GM21447 (cell line): ENCODE measurements at regions not wholly inside any gene's neighbourhood (a gene's known extent, or its start where the extent isn't known, plus 50 kb on each side); places are given as distances from the start of the nearest gene placed in this dataset.
"Not testable (repeated sequence)": the region's sequence is repeated elsewhere in the genome, so short reads cannot be mapped to it uniquely, and the experiment has no call there.

Source experiments
- ATAC-seq: cut with Tn5 transposase; IDR thresholded peaks from one replicate; pipeline ENCODE4 v1.9.1; 2021; ENCODE audit not compliant: unreplicated experiment

DNA sequence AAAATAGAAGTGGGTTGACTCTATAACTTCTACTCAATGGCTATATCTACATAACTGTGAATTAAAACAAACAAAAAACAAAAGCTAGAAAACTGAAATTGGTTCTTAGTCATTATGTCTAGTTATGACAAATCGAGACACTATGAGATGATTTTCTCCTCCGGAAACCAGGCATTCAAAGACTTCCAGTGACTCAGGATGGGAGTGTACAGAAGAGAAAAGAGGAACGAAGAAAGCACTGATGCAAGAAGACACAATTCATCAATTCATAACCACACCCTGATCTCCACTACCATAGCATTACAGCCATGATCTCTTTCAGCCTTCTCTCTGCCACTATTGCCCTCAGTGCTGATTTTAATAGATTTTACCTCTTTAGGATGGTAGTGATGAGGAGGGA lies 253.6 kb downstream of the CBLL2 start:
- peak; percentile 99 for ATAC-seq

DNA sequence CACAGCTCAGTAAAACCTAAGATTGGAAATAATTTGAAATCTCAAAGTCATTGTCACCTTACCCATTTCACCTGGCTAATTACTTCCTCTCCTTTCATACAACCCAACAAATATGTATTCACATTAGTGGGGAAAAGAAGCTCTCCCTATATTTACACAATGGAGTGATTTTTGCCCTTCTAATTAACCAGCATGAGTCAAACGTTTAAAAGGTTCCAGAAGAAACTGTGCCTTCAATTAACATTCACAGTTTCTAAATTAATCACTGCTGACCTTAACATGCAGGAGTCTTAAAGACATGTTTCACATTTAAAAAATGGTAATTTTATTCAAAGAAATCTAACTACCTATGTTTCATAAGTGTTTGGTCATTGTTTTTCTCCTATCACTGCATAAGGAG lies 254.6 kb downstream of the CBLL2 start:
- no peak for ATAC-seq

DNA sequence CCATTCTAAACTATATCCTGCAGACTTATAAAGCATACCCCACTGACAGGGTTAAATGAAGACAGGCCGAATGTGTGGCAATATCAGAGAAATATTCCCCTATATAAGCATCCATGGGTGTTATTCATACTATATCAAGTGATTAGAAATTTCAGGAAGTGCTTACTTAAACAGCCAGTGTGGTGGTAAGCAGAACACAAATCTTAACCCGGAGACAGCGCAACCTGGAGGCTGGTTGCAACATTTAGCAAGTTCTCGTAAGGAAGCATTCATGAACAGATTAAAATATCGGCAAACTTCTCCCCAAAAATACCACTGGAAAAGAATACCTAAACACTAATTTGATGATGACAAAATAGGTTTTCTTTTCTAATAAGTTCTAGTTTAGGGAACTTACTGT lies 261.2 kb downstream of the CBLL2 start:
- no peak for ATAC-seq

DNA sequence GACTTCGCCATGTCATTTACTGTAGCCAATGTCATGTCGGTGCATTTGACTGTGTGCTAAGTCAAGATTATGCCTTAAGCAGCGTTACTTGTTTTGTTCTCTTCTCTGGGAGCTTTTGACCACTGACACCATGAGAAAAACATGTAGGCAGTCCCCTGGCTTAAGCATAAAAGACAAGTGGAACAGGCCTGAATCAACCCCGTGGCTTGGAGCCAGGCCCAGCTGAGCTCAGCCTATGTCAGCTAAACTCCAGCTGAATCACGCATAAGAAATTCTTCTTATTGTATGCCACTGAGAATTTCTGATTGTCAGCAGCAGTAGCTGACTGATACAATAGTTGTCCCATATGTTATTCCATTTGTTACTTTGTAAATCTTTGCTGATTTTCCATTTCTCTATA lies 261.9 kb downstream of the CBLL2 start:
- ATAC-seq: no peak

DNA sequence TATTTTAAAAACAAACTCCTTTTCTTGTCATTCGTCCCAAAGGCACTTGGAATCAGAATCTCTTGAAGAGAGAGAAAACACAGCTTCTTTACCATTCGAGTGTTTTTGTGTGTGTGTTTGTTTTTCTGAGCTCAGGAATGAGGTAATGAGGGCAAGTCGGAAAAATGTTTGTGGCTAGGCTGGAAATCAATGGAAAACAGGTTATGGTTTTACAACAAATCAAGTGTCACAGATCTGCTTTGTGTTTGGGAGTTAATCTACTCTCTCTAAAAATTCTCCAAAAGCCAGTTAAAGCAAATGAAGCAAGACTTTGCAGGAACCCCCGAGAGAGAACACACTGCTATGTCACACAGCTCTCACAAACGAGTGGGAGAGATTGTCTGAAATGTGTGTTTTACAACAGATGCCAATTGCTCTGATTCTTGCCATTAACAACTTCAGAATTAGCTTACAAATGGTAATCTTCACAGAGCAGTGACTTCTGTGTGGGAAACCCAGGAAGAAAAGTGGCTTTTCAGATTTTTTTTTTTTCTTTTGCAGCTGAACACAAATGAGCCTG lies 264.1 kb downstream of the CBLL2 start:
- no peak for ATAC-seq

DNA sequence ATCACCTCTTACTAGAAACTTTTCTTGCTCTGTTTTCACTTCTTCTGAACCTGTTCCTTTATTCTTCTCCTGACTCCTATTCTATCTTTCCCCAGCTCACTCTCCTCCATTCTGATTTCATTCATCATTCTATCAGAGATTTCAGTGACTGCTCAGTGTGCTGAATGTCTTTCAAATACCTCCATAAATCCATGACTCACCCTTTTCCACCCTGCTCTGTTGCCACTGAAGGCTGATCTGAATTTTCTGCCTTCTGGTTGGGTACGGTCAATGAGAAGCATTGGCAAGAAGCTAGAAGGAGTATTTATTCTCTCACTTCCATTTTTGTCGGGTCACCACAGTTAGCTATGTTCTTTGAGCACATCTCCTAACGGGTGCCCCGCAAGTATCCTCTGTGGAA lies 265.9 kb downstream of the CBLL2 start:
- no peak for ATAC-seq

DNA sequence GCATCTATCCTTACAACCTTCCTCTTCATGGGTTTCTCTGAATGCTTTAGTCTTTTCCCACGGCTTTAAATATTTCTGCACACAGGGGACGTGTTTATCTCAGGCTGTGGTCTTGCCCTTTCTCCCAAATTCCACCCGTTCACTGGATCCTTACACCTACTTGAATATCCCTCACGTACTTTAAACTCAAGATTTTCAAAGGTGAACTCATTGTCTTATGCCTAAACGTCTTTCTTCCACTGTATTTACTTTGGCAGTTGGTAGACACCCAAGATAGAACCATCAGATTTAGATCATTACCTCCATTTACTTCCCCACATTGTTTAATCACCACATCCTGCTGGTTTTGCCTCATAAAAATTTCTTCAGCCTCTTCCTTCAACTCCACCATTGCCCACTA lies 269.2 kb downstream of the CBLL2 start:
- no peak for ATAC-seq

DNA sequence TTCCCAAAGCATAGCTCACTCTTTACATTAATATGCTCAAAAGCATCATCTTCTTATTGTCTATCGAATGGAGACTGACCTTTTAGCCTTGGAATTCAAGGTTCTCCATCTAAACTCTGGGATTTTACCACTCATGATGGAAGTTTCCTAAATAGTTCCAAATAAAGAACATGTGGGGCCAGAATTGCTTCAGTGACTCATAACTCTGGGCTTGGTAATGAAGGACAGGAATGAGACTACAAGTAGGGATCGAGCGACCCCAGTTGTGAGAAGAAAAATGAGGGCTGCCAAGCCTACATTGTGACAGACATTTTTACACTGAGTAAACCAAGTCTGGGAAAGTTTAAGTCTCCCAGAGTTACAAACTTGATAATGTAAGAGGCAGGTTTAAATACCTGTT lies 269.9 kb downstream of the CBLL2 start:
- no peak for ATAC-seq

DNA sequence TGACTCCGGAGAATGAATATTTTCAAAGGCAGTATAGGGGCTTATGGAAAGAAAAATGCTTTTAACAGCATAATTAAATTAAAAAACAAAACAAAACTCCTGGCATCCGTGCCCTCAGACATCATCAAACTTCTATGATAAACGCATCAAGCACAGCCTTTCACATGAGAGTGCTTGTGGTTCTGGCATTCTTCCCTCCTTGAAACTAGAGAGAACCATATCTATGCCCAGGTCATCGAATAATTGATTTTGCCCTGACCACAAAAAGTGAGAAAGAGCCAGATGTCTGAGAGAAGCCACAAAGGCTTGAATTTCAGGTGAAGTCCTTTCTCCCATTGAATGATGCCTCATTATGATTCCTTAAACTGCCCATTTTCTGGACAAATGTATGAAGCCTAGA lies 286.8 kb downstream of the CBLL2 start:
- no peak for ATAC-seq

DNA sequence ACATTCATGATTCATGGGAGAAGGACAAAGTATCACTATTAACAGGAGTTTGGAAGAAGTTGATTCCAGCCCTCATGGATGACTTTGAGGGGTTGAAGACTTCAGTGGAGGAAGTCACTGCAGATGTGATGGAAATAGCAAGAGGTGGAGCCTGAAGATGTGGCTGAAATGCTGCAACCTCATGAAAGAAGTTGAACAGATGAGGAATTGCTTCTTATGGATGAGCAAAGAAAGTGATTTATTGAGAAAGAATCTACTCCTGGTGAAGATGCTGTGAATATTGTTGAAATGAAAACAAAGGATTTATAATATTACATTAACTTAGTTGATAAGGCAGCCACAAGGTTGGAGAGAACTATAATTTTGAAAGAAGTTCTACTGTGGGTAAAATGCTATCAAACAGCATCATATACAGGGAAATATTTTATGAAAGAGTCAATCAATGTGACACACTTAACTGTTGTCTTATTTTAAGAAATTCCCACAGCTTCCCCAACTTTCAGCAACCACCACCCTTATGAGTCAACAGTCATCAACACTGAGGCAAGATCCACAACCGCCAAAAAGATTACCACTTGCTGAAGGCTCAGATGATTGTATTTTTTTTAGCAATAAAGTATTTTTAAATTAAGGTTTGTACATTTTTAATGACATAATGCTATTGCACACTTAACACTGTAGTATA lies 302.6 kb downstream of the CBLL2 start:
- no peak for ATAC-seq

DNA sequence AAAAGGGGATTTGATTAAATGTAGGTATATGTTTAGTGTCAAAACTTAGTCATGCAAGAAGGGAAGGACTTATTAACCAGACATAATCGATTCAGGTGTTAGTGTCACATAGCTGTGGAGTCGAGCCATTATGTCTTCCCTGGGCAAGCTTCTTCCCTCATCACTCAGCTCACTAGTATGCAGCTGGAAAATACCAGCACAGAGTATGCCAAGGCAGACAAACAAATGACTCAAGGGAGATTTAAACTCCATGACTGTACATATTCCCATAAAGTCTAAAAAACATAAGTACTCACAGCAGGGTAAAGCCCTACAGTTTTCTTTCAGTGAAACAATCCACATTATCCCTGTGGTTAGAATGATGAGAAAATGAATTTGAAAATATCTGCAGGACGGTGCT lies 304.5 kb downstream of the CBLL2 start:
- no peak for ATAC-seq

DNA sequence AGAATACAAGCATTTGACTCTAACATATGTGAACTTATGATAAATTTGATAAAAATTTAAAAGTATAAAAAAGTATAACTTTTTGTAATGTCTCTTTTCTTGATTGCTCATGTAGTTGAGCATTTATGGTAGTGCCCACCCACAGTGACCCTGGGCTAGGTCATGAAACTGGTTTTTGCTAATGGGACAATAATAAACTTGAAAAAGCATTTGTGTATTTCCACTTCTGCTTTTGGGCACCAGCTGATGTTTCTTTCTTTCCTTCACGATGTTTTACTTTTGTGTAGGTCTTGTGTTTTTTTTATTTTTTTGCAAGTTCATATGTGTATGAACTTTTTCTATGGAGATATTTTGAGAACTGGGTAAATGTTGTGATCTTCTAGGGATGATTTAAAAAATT lies 313.1 kb downstream of the CBLL2 start:
- ATAC-seq: no peak

DNA sequence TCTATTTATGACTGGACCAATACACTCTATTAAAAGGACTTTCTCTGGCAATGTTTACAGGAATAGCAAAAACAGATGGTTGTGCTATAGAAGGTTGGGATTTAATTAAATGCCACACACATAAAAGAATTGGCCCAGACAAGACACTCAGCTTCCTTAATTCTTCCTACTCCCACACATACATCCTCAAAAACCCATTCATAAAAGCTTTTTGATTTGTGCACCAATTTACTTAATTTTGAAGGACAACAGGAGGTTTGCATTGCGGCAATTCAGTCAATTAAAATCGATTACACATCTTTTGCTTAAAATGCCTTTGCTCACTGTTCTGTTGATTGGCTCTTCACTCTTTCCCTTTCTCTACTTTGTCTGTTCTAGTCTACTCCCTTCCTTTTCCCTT lies 317.1 kb downstream of the CBLL2 start:
- ATAC-seq: no peak

DNA sequence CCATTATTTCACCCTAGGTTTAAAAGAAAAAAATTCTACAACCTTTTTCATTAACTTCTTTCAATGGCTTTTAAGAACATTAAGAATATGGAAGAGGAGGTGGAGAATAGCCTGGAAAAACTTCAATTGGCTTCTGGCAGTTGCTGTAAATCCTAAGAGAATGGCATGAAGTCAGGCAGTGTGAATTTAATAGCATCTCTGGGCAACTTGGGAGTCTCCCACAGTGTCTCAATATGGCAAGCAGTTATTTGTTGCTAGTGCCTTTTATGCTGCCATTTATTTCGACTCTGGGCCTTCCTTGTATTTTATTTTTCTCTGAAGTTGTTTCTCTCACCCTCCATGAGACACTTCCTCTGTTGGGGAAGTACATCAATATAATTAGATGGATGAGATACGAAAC lies 322.1 kb downstream of the CBLL2 start:
- ATAC-seq: no peak

DNA sequence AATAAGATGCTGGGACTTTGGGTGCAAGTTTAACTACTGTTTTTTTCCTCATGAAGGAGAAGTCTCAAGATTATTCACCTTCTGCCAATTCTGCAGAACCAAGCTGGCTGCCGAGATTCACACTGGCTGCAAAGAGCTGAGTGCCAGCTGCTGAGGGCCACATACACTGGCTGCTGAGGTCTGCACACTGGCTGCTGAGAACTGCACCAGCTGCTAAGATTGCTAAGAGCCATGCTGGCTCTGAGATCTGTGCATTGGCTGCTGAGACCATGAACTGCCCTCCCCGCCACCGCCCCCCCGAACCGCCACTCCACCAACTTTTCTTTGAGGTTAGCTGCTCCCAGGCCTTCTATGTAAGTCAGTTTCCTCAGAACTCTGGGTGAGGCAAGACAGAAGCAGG lies 330.3 kb downstream of the CBLL2 start:
- no peak for ATAC-seq

DNA sequence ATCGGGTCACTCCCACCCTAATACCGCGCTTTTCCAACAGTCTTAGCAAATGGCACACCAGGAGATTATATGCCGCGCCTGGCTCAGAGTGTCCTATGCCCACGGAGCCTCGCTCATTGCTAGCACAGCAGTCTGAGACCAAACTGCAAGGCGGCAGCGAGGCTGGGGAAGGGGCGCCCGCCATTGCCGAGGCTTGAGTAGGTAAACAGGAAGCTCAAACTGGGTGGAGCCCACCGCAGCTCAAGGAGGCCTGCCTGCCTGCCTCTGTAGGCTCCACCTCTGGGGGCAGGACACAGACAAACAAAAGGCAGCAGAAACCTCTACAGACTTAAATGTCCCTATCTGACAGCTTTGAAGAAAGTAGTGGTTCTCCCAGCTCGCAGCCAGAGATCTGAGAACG lies 336.7 kb downstream of the CBLL2 start:
- ATAC-seq: not testable (repeated sequence)

DNA sequence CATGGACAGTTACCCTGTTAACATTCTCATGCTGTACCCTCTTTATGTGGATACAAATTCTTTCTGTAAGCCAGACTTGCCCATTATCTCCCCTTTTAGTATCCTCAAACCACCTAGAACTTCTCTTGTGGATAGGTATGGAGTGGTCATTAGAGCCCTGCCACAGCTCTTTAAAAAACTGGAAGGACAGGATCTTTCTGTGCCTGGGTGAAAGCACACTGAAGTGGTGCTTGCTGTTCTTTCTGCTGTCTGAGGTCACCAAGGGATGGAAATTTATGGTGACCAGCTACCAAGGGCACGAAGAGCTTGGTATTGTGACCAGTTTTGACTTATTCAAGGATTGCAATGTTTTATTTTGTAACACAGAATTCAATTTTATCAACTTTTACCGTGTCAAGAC lies 344.2 kb downstream of the CBLL2 start:
- no peak for ATAC-seq

DNA sequence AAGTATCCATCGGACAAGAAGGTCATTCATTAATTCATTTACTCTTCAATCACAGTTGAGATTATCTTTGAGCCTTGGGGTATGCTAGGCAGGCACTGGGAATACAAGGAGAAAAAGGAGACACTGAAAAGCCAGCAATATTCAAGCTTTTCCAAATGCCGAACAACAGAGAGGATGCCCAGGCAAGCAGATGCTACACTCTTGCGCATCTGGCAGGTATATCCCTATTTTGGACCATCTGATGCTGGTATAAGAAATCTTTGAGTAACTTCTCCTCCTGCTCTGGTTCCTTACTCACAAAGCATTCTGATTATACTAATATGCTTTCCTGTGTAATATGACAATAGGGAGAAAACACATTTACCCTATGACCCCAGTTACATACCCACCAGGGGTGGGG lies 354.9 kb downstream of the CBLL2 start:
- no peak for ATAC-seq

DNA sequence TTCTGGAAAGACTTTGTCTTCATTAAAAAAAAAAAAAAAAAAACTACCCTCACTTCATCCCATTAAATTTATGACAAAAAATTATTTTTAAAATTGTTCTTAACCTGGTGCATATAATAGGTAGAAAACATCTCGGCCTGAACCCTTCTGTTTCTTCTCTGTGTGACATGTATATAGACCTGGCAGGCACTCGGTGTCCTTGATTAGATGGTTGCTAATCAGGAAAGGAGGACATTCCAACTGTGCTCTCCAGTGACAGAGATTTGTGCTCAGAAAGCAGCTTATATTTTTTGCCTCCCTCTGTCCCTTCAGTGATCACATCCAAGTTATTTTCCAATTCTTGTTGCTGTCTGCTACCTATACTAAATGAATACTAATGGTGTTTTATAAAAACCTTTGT lies 355.6 kb downstream of the CBLL2 start:
- ATAC-seq: no peak

DNA sequence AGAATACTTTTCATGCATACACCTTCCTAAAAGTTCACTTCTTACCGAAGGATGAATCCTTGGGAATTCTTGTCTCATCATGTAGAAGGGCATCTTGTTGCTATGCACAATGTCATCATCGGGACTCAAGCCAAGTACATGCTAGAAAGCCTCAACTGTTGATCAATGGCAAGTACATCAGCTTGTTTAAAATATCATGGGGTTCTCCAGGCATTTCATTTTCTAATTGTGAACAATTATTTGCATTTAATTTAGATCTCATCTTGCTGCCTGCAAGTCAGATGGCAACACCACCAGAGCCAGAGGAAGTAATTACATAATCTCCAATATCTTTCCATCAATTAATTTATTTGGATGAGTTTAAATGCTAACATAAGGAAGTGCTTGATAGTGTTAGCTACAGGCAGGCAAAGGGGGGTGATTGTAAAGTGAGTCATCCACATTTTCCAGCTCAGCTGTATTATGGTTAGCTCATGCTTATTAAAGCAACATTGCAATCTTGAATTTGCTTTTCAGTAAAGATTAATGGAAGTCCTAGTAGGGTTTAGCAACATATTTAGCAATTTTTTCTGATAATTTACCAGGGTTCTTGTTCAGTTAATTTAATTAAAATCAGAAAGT lies 356.5 kb downstream of the CBLL2 start:
- no peak for ATAC-seq

DNA sequence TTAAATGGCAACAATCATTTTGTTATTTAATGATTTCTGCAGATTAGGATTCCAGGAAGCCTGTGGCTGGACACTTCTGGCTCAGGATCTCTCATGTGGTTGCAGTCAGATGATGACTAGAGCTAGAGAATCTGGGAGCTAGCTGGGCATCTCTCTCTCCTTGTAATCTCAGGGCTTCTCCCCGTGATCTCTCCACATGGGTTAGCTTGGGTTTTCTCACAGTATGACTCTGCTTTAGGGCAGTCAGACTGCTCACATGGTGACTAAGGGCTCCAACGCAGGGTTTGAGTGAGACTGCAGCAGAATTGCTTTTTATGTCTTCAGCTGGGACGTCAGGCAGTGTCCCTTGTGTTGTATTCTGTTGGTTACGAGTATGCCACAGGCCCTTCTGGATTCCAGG lies 361.4 kb downstream of the CBLL2 start:
- no peak for ATAC-seq

DNA sequence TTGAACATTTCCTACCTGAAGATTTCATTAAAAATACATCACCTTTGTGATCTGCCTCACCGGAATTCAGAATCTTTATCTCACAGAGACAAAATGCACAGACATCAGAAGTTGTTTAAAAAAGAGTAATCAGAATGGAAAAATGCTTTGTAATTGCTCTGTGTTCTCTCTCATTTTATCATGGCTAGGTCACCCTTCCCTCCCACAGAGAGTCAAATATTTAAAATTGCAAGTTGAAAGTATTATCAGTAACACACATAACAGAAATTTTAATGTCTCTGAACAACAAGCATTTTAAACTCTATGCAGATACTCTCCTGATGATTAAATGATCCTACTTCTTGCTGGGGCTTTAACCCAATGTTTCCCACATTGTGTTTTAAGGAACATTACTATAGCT lies 362.0 kb downstream of the CBLL2 start:
- no peak for ATAC-seq

DNA sequence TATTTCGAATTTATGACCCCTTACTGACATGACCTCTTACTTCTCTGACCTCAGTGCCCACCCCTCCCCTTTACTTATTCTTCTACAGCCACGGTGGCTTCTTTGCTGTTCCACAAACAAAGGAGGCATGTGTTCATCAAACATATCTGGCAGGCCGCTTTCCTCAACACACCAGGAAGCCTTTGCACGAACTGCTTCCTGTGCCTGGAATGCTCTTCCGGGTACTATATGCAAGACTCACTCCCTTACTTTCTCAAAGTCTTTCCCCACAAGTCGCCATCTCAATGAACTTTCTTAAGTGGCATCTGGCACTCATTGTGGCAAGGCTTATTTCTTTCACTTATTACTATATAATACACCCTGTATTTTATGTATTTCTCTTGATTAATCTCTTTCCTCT lies 351.5 kb upstream of the DDX53 start:
- no peak for ATAC-seq
